Thoracic aorta (tissue), 2 donors: ENCODE measurements at regions not wholly inside any gene's neighbourhood (a gene's known extent, or its start where the extent isn't known, plus 50 kb on each side); places are given as distances from the start of the nearest gene placed in this dataset.

Experiments
- ATAC-seq: fragments of 150-250 bp; one replicate; pipeline ENCODE4 v1.8.0; 2017; ENCODE audit warnings: low read depth; ENCODE audit not compliant: insufficient number of reproducible peaks, low FRiP score
- DNase-seq: peaks from one replicate; pipeline ENCODE4 v3.0.0-alpha.2; 2020; ENCODE audit warnings: low spot score
- H3K27ac ChIP-seq, 2 donors: fragments of 200-600 bp; sonication (generic); 1 replicate in 1 of 2; 2 replicates in 1 of 2; pipeline ENCODE4 v1.5.1; 2016; ENCODE audit warnings: mild to moderate bottlenecking in 2 of 2, moderate library complexity in 2 of 2
- H3K27me3 ChIP-seq: fragments of 200-600 bp; sonication (generic); replicated peaks from 2 replicates; pipeline ENCODE4 v1.6.0; 2016; ENCODE audit warnings: mild to moderate bottlenecking; ENCODE audit not compliant: insufficient read depth
- H3K36me3 ChIP-seq: fragments of 200-600 bp; sonication (generic); one replicate; pipeline ENCODE4 v1.5.1; 2016
- H3K4me1 ChIP-seq, 2 donors: fragments of 200-600 bp; sonication (generic); 1 replicate in 1 of 2; 2 replicates in 1 of 2; pipeline versions ENCODE4 v1.5.1 to v1.6.0; 2016; ENCODE audit warnings: low read depth in 2 of 2, mild to moderate bottlenecking in 1 of 2; ENCODE audit not compliant: control insufficient read depth in 1 of 2
- H3K4me3 ChIP-seq: fragments of 200-600 bp; sonication (generic); 2 replicates; pipeline ENCODE4 v1.5.1; 2016; ENCODE audit warnings: mild to moderate bottlenecking
- H3K9me3 ChIP-seq: fragments of 200-600 bp; sonication (generic); 2 replicates; pipeline ENCODE4 v1.5.1; 2016
- CTCF ChIP-seq: fragments of 200-600 bp; sonication (generic); IDR thresholded peaks from one replicate; pipeline ENCODE4 v1.5.1; 2019; ENCODE audit warnings: antibody characterized with exemption

GRCh38 chr3:147930232-147930807 is 521.2 kb downstream of the ZIC1 start:
- DNase-seq (no peak), ATAC-seq (peak; percentile 20)
- no peak for TF ChIP-seq CTCF
- H3K4me3 ChIP-seq: peak overlapping the region; percentile 37
- no peak overlapping the region for H3K27ac ChIP-seq
- H3K4me1 ChIP-seq: peaks cover 4 to 6% of the 10 kb centered on the region in 2 donors
- no peaks in the 10 kb centered on the region for H3K36me3 ChIP-seq
- no peaks in the 10 kb centered on the region for H3K9me3 ChIP-seq
- no peaks in the 10 kb centered on the region for H3K27me3 ChIP-seq

GRCh38 chr3:147934451-147935180 is 525.5 kb downstream of the ZIC1 start:
- Histone ChIP-seq H3K36me3 (no peaks in the 10 kb centered on the region), H3K27me3 (no peaks in the 10 kb centered on the region), H3K4me3 (no peak overlapping the region), H3K9me3 (no peaks in the 10 kb centered on the region), H3K4me1 (peaks cover 4 to 6% of the 10 kb centered on the region in 2 donors), H3K27ac (no peak overlapping the region)
- TF ChIP-seq CTCF: no peak
- ATAC-seq (no peak), DNase-seq (no peak)

GRCh38 chr3:147937341-147937740 is 528.2 kb downstream of the ZIC1 start:
- no peak for TF ChIP-seq CTCF
- no peak overlapping the region for H3K4me3 ChIP-seq
- no peak overlapping the region for H3K27ac ChIP-seq
- DNase-seq (no peak), ATAC-seq (no peak)
- H3K4me1 ChIP-seq: peaks cover 3 to 4% of the 10 kb centered on the region in 2 donors
- no peaks in the 10 kb centered on the region for H3K27me3 ChIP-seq
- H3K36me3 ChIP-seq: no peaks in the 10 kb centered on the region
- no peaks in the 10 kb centered on the region for H3K9me3 ChIP-seq

GRCh38 chr3:147937891-147938290 is 528.7 kb downstream of the ZIC1 start:
- Histone ChIP-seq H3K27ac (no peak overlapping the region), H3K4me1 (peaks cover 3 to 4% of the 10 kb centered on the region in 2 donors), H3K4me3 (no peak overlapping the region), H3K36me3 (no peaks in the 10 kb centered on the region), H3K27me3 (no peaks in the 10 kb centered on the region), H3K9me3 (no peaks in the 10 kb centered on the region)
- DNase-seq (no peak), ATAC-seq (no peak)
- no peak for TF ChIP-seq CTCF

GRCh38 chr3:147939425-147939824 is 530.3 kb downstream of the ZIC1 start:
- Histone ChIP-seq H3K9me3 (no peaks in the 10 kb centered on the region), H3K36me3 (no peaks in the 10 kb centered on the region), H3K4me1 (peaks cover 6 to 8% of the 10 kb centered on the region in 2 donors), H3K4me3 (peak overlapping the region; percentile 9), H3K27ac (no peak overlapping the region), H3K27me3 (no peaks in the 10 kb centered on the region)
- ATAC-seq (no peak), DNase-seq (no peak)
- TF ChIP-seq CTCF: no peak
